K562 (cell line): ENCODE measurements at regions not wholly inside any gene's neighbourhood (a gene's known extent, or its start where the extent isn't known, plus 50 kb on each side); places are given as distances from the start of the nearest gene placed in this dataset.

Experiments
- ATAC-seq: fragments of 200-7000 bp; cut with Tn5 transposase; 3 replicates; pipeline ENCODE4 v1.9.1; 2020; ENCODE audit warnings: moderate library complexity
- BruUV-seq: library from RNA; stranded (reverse); fragments of 400-500 nt; replicated peaks from 2 replicates; lab custom pipeline; 2021; lab: Mats Ljungman, UMichigan
- CTCF ChIA-PET: fragments of 300-600 bp; formaldehyde crosslinking; extraction: SDS; loops from one replicate; lab custom pipeline; 2021; ENCODE audit warnings: low intra/inter-chr PET ratio; lab: Yijun Ruan, JAX
- POLR2A ChIA-PET: fragments of 300-600, 350-650 bp; sonication (Branson Sonifier 250); formaldehyde crosslinking; extraction: SDS; loops from one replicate; lab custom pipeline; 2021; ENCODE audit warnings: antibody characterized with exemption, inconsistent platforms; lab: Yijun Ruan, JAX
- DNase-seq, 4 experiments: peaks; one replicate each; pipeline versions ENCODE4 v3.0.0 to v3.0.0-alpha.2; 2011 to 2018; ENCODE audit warnings: low spot score in 3 of 4, mixed read lengths in 3 of 4; ENCODE audit errors: extremely low read depth in 1 of 4
- FAIRE-seq: peaks from 2 replicates; lab custom pipeline; 2011; peaks lifted over from hg19 to GRCh38; lab: Jason Lieb, UNC
- H2AFZ ChIP-seq: 2 replicates; pipeline ENCODE4 v1.6.0; 2011; ENCODE audit warnings: low read depth, low read length, control low read depth, inconsistent platforms
- H3K27ac ChIP-seq: fragments of 200-600 bp; 3 replicates; pipeline ENCODE4 v1.8.0; 2011; ENCODE audit warnings: low read depth, mild to moderate bottlenecking, control low read depth, inconsistent platforms, low read length, moderate library complexity, mixed read lengths; ENCODE audit errors: extremely low read depth
- H3K27me3 ChIP-seq, 2 experiments: fragments of 300-600 bp in 1 of 2; 2 replicates in 1 of 2; 3 replicates in 1 of 2; pipeline versions ENCODE4 v1.6.0 to v1.8.0; 2011; ENCODE audit warnings: inconsistent platforms in 2 of 2, low read length in 2 of 2, mild to moderate bottlenecking in 1 of 2, mixed read lengths in 1 of 2, moderate library complexity in 1 of 2; ENCODE audit not compliant: control insufficient read depth in 2 of 2, insufficient read depth in 2 of 2
- H3K36me3 ChIP-seq: fragments of 300-600 bp; 3 replicates; pipeline ENCODE4 v1.8.0; 2011; ENCODE audit warnings: mild to moderate bottlenecking, low read length, inconsistent platforms; ENCODE audit not compliant: control insufficient read depth, insufficient read depth
- H3K4me1 ChIP-seq, 2 experiments: fragments of 200-600 bp in 1 of 2; replicated peaks in 1 of 2; 2 replicates in 1 of 2; 3 replicates in 1 of 2; pipeline versions ENCODE4 v1.5.1 to v1.8.0; 2011; ENCODE audit warnings: inconsistent platforms in 2 of 2, low read length in 2 of 2, mild to moderate bottlenecking in 1 of 2, mixed read lengths in 1 of 2, moderate library complexity in 1 of 2; ENCODE audit not compliant: control insufficient read depth in 2 of 2, insufficient read depth in 2 of 2
- H3K4me2 ChIP-seq: 2 replicates; pipeline ENCODE4 v1.6.1; 2011; ENCODE audit warnings: low read length, control low read depth, inconsistent platforms, mixed read lengths; ENCODE audit not compliant: insufficient read depth
- H3K4me3 ChIP-seq: fragments of 200-600 bp; sonication (generic), shearing (Covaris generic); 2 replicates; pipeline ENCODE4 v1.5.1; 2016; ENCODE audit warnings: control low read depth, inconsistent platforms
- H3K79me2 ChIP-seq: fragments of 200-600 bp; 3 replicates; pipeline ENCODE4 v1.8.0; 2011; ENCODE audit warnings: low read length, inconsistent platforms; ENCODE audit not compliant: control insufficient read depth, insufficient read depth
- H3K9ac ChIP-seq, 2 experiments: 2 replicates each; pipeline versions ENCODE4 v1.6.0 to v1.6.1; 2011; ENCODE audit warnings: low read depth in 2 of 2, low read length in 2 of 2, control low read depth in 1 of 2, inconsistent platforms in 1 of 2, mild to moderate bottlenecking in 1 of 2, mixed read lengths in 1 of 2; ENCODE audit not compliant: insufficient read depth in 1 of 2
- H3K9me1 ChIP-seq: one replicate; pipeline ENCODE4 v1.6.0; 2011; ENCODE audit warnings: inconsistent platforms, mild to moderate bottlenecking, low read length, moderate library complexity; ENCODE audit not compliant: control insufficient read depth, insufficient read depth
- H3K9me3 ChIP-seq: replicated peaks from 2 replicates; pipeline ENCODE4 v1.5.1; 2011; ENCODE audit warnings: low read depth, low read length, inconsistent platforms; ENCODE audit not compliant: control insufficient read depth, insufficient read depth
- H4K20me1 ChIP-seq: replicated peaks from 2 replicates; pipeline ENCODE4 v1.6.1; 2011; ENCODE audit warnings: low read length, inconsistent platforms, mixed read lengths; ENCODE audit not compliant: control insufficient read depth, insufficient read depth
- CXXC5 ChIP-seq: fragments of 250-450 bp; sonication (Bioruptor Pico); IDR thresholded peaks from 2 replicates; pipeline ENCODE4 v1.8.0; 2022; ENCODE audit warnings: inconsistent platforms, mild to moderate bottlenecking, moderate library complexity
- NUFIP1 ChIP-seq: fragments of 450-650 bp; IDR thresholded peaks from 2 replicates; pipeline ENCODE4 v1.6.1; 2018; ENCODE audit not compliant: partially characterized antibody
- YY1 ChIP-seq, 3 experiments: IDR thresholded peaks; 2 replicates each; pipeline ENCODE4 v1.6.1; 2011; ENCODE audit warnings: low read length in 2 of 3, mild to moderate bottlenecking in 2 of 3, moderate library complexity in 2 of 3, borderline replicate concordance in 1 of 3, control low read depth in 1 of 3, low read depth in 1 of 3; ENCODE audit not compliant: insufficient read depth in 3 of 3, insufficient replicate concordance in 2 of 3, control insufficient read depth in 1 of 3, insufficient read length in 1 of 3; ENCODE audit errors: extremely low read depth in 1 of 3
- ZNF384 ChIP-seq: IDR thresholded peaks from 2 replicates; pipeline ENCODE4 v1.6.1; 2012; ENCODE audit warnings: low read depth, low read length, improper control_type of control experiment
- WGBS: fragments of 100-300 bp; shearing (Covaris generic); methylation state at CpG from one replicate; pipeline ENCODE4 v1.1.6; 2016; ENCODE audit warnings: low coverage, mixed read lengths; ENCODE audit not compliant: insufficient coverage; ENCODE audit errors: missing lambda C conversion rate; 5-methylcytosine and 5-hydroxymethylcytosine counted together
- in situ Hi-C: fragments of 300-500 bp; cut with MboI; formaldehyde crosslinking; loops from 4 replicates; pipeline ENCODE4 v1.15.0; 2018; ENCODE audit warnings: inconsistent platforms, mixed read lengths
- intact Hi-C: fragments of 100-400 bp; cut with micrococcal nuclease; formaldehyde crosslinking; loops from 2 replicates; pipeline ENCODE4 v1.14.2; 2022
- TF ChIP-seq, protein P1 (sequence below), 2 experiments: fragments of 150-350 bp in 1 of 2; IDR thresholded peaks; 2 replicates each; pipeline ENCODE4 v1.6.1; 2012 to 2016; ENCODE audit warnings: low read depth in 2 of 2, low read length in 2 of 2, mild to moderate bottlenecking in 1 of 2, moderate library complexity in 1 of 2

DNA sequence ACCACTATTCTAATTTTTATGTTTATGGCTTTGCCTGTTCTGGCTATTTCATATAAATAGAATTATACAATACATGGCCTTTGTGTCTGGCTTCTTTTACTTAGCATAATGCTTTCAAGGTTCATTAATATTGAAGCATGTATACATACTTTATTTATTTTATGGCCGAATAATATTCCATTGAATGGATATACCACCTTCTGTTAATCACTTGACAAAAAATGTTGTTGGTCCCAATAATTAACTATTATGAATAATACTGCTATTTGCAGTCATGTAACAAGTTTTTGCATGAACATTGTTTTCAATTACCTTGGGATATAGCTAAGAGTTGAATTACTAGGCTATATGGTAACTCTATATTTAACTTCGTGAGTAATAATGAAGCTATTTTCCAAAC, 767.5 kb downstream of the INHBA start:
- BruUV-seq, result no TSS peak
- no peak for DNase-seq
- POLR2A ChIA-PET, result no interaction called here
- H3K36me3 ChIP-seq, result no peaks in the 10 kb centered on the region
- in situ Hi-C loops (no loop called here), intact Hi-C loops (no loop called here)
- H3K4me3 ChIP-seq, result no peak overlapping the region
- TF ChIP-seq, protein P1, sequence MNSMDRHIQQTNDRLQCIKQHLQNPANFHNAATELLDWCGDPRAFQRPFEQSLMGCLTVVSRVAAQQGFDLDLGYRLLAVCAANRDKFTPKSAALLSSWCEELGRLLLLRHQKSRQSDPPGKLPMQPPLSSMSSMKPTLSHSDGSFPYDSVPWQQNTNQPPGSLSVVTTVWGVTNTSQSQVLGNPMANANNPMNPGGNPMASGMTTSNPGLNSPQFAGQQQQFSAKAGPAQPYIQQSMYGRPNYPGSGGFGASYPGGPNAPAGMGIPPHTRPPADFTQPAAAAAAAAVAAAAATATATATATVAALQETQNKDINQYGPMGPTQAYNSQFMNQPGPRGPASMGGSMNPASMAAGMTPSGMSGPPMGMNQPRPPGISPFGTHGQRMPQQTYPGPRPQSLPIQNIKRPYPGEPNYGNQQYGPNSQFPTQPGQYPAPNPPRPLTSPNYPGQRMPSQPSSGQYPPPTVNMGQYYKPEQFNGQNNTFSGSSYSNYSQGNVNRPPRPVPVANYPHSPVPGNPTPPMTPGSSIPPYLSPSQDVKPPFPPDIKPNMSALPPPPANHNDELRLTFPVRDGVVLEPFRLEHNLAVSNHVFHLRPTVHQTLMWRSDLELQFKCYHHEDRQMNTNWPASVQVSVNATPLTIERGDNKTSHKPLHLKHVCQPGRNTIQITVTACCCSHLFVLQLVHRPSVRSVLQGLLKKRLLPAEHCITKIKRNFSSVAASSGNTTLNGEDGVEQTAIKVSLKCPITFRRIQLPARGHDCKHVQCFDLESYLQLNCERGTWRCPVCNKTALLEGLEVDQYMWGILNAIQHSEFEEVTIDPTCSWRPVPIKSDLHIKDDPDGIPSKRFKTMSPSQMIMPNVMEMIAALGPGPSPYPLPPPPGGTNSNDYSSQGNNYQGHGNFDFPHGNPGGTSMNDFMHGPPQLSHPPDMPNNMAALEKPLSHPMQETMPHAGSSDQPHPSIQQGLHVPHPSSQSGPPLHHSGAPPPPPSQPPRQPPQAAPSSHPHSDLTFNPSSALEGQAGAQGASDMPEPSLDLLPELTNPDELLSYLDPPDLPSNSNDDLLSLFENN (IDR thresholded peaks at IDR 0.05; ENCODE audit: low read depth in 2 of 2, low read length in 2 of 2), result no peak
- TF ChIP-seq ZNF384 (no peak), NUFIP1 (no peak), CXXC5 (CRISPR knock-in tag) (no peak), YY1 (IDR thresholded peaks at IDR 0.05; ENCODE audit: borderline replicate concordance in 1 of 3, control insufficient read depth in 1 of 3, extremely low read depth in 1 of 3, insufficient read depth in 3 of 3, insufficient read length in 1 of 3, insufficient replicate concordance in 2 of 3, low read depth in 1 of 3, low read length in 2 of 3) (no peak)
- CTCF ChIA-PET, result no interaction called here
- no peak for FAIRE-seq
- no peaks in the 10 kb centered on the region for H3K4me1 ChIP-seq
- no peak for ATAC-seq
- no peak overlapping the region for H3K4me2 ChIP-seq
- no peak overlapping the region for H2AFZ ChIP-seq
- H3K79me2 ChIP-seq, result no peaks in the 10 kb centered on the region
- no peaks in the 10 kb centered on the region for H3K27me3 ChIP-seq
- no peak overlapping the region for H3K27ac ChIP-seq
- 0% methylated on average over 2 of the region's 2 CpGs for WGBS
- H3K9me3 ChIP-seq, result no peaks in the 10 kb centered on the region; the same call in 1 of the 2 replicates
- no peaks in the 10 kb centered on the region for H4K20me1 ChIP-seq
- no peak overlapping the region for H3K9ac ChIP-seq
- H3K9me1 ChIP-seq, result no peaks in the 10 kb centered on the region
